ENCODE measurements at regions not wholly inside any gene's neighbourhood (a gene's known extent, or its start where the extent isn't known, plus 50 kb on each side); places are given as distances from the start of the nearest gene placed in this dataset.

GRCh38 chr13:109840201-109840892 lies 54.0 kb upstream of the IRS2 start (continued):
- TF ChIP-seq CHD7 (IDR thresholded peaks at IDR 0.05; ENCODE audit: insufficient replicate concordance, low read length) (no peak), RAD21 (IDR thresholded peaks at IDR 0.05 in 1 of 2, conservative IDR thresholded peaks at IDR 0.05 in 1 of 2; ENCODE audit: low read depth in 2 of 2, low read length in 2 of 2) (no peak), CBX8 (IDR thresholded peaks at IDR 0.05; ENCODE audit: borderline replicate concordance, low read depth, low read length) (no peak), POU5F1 (IDR thresholded peaks at IDR 0.05; ENCODE audit: low read depth, low read length) (no peak), TAF1 (IDR thresholded peaks at IDR 0.05; ENCODE audit: low read depth, low read length) (no peak), HDAC2 (IDR thresholded peaks at IDR 0.05; ENCODE audit: borderline replicate concordance in 1 of 2, low read depth in 2 of 2, low read length in 2 of 2) (no peak)

Measured in H1 (cell line).